HG03097 (cell line): ENCODE measurements at regions not wholly inside any gene's neighbourhood (a gene's known extent, or its start where the extent isn't known, plus 50 kb on each side); places are given as distances from the start of the nearest gene placed in this dataset.
"Not testable (repeated sequence)": the region's sequence is repeated elsewhere in the genome, so short reads cannot be mapped to it uniquely, and the experiment has no call there.

ENCODE experiments used
- ATAC-seq: cut with Tn5 transposase; IDR thresholded peaks from one replicate; pipeline ENCODE4 v1.9.1; 2021; ENCODE audit not compliant: unreplicated experiment, low FRiP score

GRCh38 chr15:95111969-95112368, 880.6 kb downstream of the MCTP2 start:
- no peak for ATAC-seq

GRCh38 chr15:95113041-95113440, 881.7 kb downstream of the MCTP2 start:
- no peak for ATAC-seq

DNA sequence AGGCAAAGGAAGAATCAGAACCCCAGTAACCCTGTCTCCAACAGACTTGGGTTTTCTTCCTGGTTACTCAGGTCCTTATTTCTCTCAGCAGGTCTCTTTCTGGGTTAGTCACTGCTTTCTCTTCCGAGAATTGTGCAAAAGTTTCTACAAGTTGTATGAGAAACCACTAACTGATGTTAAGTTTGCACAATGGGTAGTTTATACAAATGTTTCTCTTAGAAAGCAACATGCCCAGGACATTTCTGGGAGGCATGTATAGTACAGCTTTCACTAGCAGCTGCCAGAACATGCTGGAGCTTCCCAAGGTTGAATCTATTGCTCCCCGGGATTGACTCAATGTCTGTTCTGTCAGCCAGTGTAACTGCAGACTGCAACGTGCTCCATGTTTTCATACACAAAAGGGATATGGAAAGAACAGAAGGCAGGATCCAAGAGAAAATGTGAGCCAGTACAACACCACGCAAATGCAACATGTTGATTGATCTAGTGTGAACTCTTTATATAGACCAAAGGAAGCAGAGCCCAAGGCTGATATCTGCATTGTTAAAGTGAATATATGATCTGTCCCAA, 887.8 kb downstream of the MCTP2 start:
- no peak for ATAC-seq

DNA sequence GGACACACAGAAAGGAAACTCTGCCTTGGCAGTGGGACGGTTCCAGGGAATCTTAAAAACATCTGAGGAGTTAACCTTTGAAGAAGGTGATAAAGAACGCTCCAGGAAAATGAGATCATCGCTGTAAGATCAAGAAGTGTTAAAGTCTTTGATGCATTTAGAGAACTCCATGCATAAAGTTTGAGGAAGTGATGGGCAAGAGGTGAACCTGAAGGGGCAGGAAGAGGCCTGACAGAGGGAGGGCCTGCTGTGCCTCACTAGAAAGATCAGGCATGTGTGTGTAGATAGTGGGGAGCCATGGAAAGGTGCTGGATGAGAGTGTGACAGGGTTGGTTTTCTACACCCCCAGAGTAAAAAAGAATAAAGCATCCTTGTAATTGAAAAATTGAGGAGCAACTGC, 889.2 kb downstream of the MCTP2 start:
- no peak for ATAC-seq

DNA sequence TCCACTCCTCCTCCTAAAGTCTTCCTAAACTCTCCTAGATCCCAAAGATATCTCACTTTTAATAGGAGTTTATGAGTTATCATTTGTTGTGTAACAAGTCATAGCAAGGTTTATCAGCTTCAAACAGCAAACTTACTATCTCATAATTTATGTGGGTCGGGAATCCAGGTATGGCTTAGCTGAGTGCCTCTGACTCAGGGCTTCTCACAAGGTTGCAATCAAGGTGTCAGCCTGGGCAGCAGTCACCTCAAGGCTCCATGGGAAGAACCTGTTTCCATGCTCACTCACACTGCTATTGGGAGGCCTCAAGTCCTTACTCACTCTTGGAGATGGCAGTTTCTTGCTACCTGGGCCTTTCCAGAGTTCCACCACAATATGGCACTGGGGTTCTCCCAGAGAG, 889.8 kb downstream of the MCTP2 start:
- ATAC-seq: no peak

- no peak for ATAC-seq
These were observed 894.4 kb downstream of the MCTP2 start for GRCh38 chr15:95125803-95126202.

GRCh38 chr15:95127356-95127755, 896.0 kb downstream of the MCTP2 start:
- ATAC-seq: no peak

- ATAC-seq: no peak
These were observed 898.2 kb downstream of the MCTP2 start for GRCh38 chr15:95129574-95129973.

- ATAC-seq: no peak
These were observed 899.8 kb downstream of the MCTP2 start for GRCh38 chr15:95131131-95131556.

DNA sequence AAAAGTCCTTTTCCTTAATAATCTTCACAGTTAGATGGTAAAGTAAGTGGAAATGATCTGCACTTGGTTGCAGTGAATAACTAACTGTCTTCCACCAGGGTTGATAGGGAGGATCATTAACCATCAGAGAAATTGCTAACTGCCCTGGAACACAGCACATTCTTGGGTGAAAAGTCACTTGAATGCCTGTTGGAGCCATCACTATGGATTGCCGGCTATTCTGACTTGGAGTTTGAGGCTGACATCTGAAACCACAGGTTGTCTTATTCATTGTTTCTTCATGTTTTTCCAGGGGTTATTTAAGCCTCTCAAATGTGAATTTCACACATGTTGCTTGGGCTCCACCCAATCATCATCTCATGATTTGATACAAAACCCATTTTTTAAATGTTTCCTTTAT, 901.4 kb downstream of the MCTP2 start:
- ATAC-seq: no peak

DNA sequence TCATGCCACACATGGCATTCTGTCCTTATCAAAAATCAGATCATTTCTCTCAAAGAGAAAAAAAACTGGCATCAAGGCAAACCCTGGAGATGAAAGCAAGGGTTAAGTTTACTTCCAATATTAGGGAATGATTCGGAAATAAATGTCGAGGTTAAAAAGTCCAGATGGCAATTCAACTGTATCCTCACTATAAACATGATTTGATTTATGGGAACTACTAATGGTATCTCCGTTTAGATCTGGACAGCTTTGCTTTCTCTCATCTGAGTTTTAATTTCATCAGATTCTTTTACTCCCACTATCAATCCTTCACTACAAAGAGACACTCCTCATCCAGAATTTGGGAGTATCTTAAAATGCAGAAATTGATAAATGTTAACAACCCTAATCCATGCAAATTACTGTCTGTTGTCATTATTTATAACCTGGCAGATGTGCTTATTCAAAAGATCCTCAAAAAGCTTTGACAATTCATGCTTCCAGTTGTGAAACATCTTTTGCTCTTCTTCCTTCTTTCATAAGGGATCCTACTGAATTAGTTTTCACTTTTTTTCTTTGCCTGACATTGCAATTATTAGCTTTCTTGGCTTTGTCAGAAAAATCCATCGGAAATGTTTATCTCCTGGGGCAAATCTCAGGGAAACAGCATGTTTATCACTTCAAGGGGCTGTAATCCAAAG, 903.2 kb downstream of the MCTP2 start:
- ATAC-seq: no peak

- ATAC-seq: no peak
These were observed 907.4 kb downstream of the MCTP2 start for GRCh38 chr15:95138604-95139270.

DNA sequence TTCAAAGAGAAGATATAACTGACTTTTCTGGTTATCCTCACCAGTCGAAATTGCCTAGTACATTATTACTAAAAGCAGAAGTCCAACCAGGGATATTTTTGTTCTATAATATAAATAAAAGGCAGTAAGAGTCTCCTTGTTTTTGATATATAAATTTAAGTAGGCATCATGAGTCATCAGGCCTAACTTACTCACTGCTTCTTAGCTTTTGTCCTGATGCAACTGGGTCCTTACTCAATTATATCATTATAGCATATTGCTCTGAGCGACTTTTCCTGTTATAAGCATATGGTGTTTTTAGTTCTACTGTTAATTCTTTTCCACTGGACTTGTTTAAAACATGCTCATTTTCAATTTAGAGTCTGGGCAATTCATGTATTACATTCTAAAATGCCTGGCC, 910.1 kb downstream of the MCTP2 start:
- no peak for ATAC-seq

DNA sequence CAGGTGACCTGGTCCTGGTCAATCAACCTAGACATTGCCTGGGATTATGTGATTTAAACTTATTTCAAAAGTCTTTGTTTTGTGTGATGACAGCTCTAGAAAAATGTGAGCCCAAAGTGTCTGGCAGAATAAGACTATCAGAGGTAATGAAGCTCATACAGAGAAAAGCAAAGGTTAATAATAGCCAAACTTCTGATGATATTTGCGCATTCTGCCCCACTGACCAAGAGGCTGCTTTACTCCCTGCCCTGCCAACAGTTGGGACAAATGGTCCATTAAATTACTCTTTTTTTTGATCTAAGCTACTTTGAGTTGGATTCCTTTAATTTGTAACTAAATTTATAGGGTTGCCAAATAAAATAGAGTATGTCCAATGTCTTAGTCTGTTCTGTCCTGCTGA, 911.2 kb downstream of the MCTP2 start:
- no peak for ATAC-seq

- no peak for ATAC-seq
These were observed 915.1 kb downstream of the MCTP2 start for GRCh38 chr15:95146481-95146880.

DNA sequence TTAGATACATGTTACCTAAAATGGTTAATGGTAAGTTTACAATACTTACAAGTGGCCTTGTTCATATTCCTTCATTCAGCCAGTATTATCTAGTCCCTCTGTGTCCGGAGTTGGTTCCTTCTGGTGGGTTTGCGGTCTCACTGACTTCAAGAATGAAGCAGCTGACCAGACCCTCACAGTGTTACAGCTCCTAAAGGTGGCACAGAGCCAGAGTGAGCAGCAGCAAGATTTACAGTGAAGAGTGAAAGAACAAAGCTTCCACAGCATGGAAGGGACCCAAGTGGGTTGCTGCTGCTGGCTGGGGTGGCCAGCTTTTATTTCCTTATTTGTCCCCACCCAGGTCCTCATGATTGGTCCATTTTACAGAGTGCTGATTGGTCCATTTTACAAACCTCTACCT, 916.8 kb downstream of the MCTP2 start:
- no peak for ATAC-seq

DNA sequence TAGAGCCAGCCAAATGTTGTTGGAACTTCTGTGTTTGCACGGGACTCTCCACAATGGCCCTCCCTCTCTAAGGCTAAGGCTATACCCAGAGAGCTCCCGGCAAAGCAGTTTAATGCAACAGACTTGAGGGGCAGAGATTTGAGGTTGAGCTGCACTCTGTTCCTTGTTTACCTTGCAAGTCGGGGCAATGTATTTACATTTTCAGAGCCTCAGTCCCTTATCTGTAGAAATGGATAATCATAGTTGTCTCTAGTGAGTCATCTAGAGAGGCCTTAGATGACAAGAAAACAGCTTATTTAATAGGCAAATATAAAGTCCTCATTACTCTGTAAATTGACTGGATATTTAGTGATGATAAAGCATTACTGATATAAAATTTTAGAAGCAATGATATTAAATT, 917.7 kb downstream of the MCTP2 start:
- ATAC-seq: no peak

GRCh38 chr15:95149771-95150170, 918.4 kb downstream of the MCTP2 start:
- ATAC-seq: no peak

DNA sequence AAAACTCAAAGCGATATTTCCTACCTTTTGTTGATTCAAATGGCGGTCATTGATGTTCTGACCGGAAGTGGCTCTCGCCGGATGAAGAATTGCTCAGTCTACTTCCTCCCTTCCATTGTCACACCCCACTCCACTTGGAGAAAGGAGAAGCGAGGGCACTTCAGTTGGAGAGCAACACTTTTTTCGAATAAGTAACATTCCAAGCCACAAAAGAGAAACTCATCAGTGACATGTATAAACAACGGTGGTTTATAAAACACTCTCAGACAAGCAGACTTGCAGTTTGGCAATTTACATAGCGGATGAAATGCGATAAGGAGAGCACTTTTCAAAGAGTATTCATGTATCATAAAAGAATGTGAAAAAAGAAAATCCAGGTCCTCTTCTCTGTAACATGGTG, 919.1 kb downstream of the MCTP2 start:
- ATAC-seq: no peak

GRCh38 chr15:95152741-95153140, 921.4 kb downstream of the MCTP2 start:
- no peak for ATAC-seq

- not testable (repeated sequence) for ATAC-seq
These were observed 921.8 kb downstream of the MCTP2 start for GRCh38 chr15:95153201-95153600.

DNA sequence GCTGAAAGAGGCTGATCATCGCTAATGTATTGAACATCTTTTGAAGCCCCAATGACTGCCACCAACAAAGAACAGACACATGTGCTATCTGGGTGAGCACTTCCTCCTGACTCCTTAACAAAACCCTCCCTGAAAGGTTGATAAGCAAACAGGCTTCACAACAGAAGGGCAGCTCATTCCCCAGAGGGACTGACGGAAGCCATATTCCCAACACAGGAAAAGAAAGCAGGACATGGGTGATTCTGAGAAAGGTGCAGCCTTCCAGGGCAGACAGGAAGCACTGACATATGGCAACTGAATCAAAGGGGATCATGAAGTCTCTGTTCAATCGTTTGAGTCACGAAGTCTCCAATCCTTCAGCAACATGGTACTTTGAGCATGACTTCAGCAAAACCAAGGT, 929.0 kb downstream of the MCTP2 start:
- no peak for ATAC-seq
